Posterior vena cava (tissue), 2 donors: ENCODE measurements at regions not wholly inside any gene's neighbourhood (a gene's known extent, or its start where the extent isn't known, plus 50 kb on each side); places are given as distances from the start of the nearest gene placed in this dataset.
"Not testable (repeated sequence)": the region's sequence is repeated elsewhere in the genome, so short reads cannot be mapped to it uniquely, and the experiment has no call there.

Experiments used
- DNase-seq: peaks from one replicate; pipeline ENCODE4 v3.0.0-alpha.2; 2020; ENCODE audit warnings: low spot score
- intact Hi-C, 2 donors: fragments of 100-400 bp; cut with DNase I; formaldehyde crosslinking; loops; one replicate each; pipeline versions ENCODE4 v1.14.1 to v1.14.2; 2022 to 2023
- donor health status: DM: yes; HTN: yes; CAD: no.
- donor health status: DM: yes; HTN: yes; CAD: no.

DNA sequence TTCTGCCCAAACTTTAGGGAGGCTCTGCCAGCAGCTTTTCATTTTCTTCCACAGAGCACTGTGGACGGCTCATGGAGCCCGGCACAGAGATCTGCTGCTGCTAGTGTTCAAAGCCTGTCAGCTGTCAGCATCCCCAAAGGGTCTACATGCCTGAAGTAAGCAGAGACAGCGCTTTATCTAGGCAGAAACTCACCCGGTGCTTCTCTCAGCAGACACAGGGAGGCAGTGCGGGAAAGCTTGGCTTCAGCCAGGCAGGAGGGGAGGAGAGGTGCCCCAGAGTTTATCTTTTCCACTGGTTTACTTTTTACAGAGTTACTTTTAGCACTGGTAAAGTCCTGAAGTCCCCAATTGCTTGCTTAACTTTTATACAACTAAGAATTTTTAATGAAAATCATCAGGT is 339.3 kb downstream of the NKX6-1 start:
- intact Hi-C loops, result no loop called here
- no peak for DNase-seq

DNA sequence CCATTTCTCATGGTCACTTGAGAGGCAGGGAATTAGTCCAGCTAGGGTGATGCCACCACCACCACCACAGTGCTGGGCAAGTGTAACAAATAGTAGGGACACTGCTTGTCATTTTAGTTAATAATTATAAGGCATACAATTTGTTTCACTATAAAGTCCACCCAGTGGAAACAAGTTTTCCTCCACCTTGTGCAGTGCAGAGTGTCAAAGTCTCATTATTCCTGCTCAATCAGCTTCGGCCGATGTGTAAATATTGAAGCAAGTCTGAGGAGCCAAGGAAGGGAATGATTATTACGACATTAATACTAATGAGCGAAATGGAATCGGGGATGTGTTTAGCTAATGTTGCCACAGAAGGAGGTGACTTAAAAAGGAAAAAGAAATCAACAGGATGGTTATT is 340.4 kb downstream of the NKX6-1 start:
- intact Hi-C loops, result no loop called here
- DNase-seq, result no peak

DNA sequence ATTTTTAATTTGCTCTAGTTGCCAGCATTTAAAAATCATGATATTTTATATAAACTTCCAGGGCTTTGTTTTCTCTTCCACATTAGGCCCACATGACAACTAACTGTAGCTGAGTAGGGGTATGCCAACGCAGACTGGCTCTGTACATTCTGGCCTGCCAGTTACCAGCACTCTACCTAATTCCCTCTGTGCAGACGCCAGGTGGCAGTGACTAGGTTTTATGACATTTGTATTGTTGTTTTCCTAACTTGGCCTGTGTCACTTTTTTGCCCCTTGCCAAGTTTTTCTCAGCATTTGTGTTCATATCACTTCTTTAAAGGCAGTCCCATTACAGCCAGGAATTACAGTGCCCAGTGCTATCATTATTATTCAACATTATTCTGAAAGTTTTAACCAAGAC is 347.5 kb downstream of the NKX6-1 start:
- DNase-seq, result no peak

DNA sequence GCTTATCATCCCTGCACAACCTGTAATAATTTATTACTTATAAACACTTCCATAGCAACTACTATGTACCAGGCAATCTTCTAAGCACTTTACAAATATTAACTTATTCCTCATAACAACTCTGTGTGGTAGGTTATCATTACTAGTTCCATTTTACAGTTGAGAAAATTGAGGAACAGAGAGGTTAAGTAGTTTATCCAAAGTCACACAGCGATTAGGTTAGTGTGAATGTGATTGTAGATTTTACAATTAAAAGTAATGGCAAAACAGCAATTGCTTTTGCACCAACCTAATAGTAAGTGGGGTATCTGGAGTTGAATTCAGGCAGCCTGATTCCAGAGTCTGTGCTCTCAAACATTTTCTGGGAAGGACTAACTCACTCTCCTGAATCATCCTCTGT is 348.9 kb downstream of the NKX6-1 start:
- no peak for DNase-seq
- intact Hi-C loops, result no loop called here

More for the DNA sequence above, 347.5 kb downstream of the NKX6-1 start:
- intact Hi-C loops, result no loop called here

DNA sequence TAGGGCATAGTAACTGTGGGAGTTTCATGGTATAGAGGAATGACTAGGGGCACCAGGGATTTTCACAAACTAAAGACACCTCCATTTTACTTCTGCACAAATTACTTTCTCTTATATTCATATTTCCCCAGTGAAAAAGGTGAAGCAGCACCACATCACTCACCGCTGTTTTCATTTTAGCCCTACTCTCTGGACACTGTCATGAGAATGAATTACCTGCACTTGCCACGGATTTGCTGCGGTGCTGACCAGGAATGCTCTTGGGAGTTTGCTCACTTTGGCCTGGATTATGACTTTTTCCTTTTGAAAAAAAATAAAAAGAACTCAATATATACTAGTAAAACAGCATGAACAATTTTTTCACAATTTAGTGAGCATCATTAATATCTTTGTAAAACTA is 351.3 kb downstream of the NKX6-1 start:
- intact Hi-C loops, result no loop called here
- DNase-seq, result no peak

DNA sequence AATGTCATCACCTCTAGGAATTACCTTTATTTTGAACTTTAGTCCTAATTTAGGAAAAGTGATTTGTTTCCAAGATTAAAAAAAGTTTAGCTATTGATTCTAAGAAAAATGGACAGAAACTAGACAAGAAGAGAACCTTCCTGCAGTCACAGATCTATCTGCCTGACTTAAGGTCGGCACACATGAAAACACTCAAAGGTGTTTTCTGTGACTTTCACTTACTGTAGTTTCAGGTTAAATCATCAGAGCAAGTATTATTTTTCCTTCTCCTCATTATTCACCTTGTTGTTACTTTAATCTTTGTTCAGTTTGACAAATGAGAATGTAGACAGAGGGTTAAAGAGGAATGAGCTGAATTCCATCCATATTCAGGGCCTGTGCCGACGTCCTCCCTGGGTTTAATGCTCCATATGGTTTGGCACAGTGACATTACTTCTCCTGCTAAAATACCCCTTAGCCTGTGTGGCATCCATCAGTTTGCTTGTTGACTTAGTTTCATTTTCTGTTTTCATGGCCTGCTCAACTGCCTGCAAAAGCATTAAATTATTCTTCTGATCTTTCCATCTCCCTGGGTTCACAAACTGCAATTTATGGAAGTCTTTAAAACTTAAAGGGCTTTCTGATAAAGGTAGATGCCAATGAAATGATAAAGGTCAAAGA is 352.7 kb downstream of the NKX6-1 start:
- intact Hi-C loops, result no loop called here
- no peak for DNase-seq

DNA sequence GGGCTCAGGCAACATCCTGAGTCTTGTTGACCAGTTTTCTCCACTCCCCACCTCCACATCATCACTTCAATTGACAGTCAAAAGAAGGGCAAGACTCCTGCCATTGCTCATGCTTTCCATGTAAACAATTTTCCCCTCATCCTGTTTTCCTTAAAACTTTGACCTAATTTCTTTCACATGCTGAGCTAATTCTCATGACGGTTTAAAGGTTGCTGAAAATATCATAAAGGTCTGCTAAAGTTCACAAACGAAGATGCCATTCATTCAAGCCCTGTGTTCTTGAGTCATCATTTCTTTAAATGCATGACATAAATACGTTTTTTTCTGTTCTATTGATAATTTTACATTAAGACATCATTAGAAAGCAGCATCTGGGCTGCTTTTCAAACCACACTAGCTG is 353.9 kb downstream of the NKX6-1 start:
- no peak for DNase-seq
- intact Hi-C loops, result no loop called here

DNA sequence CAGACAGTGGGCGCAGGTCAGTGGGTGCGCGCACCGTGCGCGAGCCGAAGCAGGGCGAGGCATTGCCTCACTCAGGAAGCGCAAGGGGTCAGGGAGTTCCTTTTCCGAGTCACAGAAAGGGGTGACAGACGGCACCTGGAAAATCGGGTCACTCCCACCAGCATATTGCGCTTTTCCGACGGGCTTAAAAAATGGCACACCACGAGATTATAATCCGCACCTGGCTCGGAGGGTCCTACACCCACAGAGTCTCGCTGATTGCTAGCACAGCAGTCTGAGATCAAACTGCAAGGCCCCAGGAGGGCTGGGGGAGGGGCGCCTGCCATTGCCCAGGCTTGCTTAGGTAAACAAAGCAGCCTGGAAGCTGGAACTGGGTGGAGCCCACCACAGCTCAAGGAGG is 372.2 kb downstream of the NKX6-1 start:
- intact Hi-C loops, result not testable (repeated sequence)

DNA sequence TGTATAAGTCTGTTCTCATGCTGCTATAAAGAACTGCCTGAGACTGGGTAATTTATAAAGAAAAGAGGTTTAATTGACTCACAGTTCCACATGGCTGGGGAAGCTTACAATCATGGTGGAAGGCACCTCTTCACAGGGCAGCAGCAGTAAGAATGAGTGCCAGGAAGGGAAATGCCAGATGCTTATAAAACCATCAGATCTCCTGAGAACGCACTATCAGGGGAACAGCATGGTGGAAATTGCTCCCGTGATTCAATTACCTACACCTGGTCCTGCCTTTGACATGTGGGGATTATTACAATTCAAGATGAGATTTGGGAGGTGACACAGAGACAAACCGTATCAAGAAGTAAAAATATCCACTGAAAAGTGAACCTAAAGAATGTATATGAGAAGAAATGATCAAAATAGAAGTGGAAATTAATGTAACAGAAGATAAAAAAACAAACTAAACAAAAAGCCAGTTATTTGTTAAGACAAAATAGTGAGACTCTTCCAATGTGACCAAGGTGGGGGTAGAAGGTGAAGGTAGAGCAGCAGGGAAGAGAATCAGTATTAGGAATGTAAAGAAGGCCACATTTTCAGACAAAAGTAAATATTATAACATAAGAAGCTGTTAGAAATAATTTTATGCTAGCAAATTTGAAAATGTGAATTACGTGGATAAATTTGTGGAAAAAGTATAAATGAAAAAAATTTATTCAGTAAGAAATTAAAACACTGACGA is 372.9 kb downstream of the NKX6-1 start:
- intact Hi-C loops, result no loop called here

More for the DNA sequence above, 372.2 kb downstream of the NKX6-1 start:
- DNase-seq, result not testable (repeated sequence)

DNA sequence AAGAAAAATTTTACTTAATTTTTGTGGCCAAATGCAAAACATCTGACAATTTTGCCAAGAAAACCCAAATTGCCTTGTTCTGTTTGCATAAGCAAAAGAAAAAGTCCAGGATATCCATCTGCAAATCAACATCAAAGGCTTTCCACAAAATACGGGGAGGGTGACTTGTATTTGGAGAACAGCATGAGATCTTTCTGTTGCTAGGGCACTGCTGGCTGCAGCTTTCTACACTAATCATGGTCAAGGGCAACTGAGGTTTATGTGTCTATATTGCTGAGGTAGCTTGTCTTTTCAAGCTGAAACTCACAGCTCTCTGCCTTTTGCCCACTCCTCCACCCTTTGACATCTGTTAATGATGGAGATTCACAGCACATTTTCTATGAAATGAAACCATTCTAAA is 389.1 kb downstream of the NKX6-1 start:
- intact Hi-C loops, result no loop called here
- no peak for DNase-seq

More for the DNA sequence above, 372.9 kb downstream of the NKX6-1 start:
- no peak for DNase-seq

DNA sequence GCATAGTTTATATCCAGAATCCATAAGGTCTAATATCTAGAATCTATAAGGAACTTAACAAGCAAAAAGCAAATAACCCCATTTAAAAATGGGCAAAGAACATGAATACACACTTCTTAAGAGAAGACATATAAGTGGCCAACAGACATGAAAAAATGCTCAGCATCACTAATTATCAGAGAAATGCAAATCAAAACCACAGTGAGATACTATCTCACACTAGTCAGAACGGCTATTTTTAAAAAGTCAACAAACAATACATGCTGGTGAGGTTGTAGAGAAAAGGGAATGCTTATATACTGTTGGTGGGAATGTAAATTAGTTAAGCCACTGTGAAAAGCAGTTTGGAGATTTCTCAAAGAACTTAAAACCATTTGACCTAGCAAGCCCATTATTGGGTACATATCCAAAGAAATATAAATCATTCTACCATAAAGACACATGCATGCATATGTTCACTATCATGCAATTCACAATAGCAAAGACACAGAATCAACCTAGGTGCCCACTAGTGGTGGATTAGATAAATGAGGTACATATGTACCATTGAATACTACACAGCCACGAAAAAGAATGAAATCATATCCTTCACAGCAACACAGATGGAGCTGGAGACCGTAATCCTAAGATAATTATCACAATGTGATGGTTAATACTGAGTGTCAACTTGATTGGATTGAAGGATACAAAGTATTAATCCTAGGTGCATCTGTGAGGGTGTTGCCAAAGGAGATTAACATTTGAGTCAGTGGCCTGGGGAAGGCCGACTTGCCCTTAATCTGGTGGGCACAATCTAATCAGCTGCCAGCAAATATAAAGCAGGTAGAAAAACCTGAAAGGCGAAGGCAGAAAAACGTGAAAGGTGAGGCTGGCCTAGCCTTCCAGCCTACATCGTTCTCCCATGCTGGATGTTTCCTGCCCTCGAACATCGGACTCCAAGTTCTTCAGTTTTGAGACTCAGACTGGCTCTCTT is 397.2 kb downstream of the NKX6-1 start:
- intact Hi-C loops, DNase-seq: not testable (repeated sequence)

DNA sequence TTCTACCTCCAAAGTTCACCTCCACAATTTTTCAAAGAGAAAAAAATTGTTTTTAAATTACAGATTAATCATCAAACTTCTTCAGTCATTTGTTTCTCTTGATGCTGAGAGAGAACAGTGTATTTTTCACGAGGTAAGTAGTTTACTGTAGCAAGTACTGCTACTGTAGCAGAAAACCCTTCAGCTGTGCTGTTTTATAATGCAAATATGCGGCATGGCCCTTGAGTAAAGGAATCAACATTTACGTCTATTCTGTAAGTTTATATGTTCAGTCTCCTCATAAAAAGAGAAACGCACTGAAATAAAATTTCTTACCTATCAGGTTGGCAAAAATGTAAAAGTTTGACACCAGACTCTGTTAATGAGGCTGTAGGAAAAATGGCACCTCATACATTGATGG is 399.0 kb downstream of the NKX6-1 start:
- intact Hi-C loops, result no loop called here

DNA sequence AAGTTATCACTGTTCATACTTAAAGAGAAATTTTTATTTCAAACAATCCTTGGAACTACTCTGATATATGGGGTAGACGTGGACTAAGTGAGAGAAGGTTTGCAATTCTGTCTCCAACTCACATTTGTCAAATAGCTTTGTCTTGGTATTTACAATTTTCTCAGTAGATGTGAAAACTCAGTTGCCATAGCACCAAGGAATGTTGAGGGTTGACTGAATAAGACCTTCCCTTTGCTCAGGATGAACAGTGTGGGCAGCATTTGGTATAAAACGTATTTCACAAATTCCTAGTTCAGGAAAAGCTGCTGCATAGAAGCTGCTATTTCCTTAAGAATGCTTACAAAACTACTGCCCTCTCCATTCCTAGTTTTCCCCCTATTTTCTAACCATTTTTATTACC is 399.5 kb downstream of the NKX6-1 start:
- intact Hi-C loops, result no loop called here
- no peak for DNase-seq

More for the DNA sequence above, 399.0 kb downstream of the NKX6-1 start:
- DNase-seq, result no peak

DNA sequence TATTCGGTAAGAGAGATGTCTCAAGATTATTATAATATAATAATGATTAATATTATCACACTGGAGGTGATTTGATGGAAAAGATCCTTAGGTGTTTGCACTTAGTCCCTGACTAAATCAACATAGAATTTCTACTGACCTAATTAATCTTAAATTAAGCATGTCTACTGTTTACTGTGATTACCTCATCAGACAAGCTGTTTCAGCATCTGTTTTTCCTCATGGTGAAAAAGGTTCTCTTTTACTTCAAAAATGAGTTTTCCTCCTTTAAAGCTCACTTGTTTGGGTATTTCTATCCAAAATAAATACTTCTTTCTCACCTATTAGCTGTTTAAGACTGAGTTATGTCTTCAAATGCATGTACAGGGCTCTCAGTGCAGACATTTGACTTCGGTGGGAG is 407.8 kb downstream of the NKX6-1 start:
- no peak for DNase-seq
- intact Hi-C loops, result no loop called here

DNA sequence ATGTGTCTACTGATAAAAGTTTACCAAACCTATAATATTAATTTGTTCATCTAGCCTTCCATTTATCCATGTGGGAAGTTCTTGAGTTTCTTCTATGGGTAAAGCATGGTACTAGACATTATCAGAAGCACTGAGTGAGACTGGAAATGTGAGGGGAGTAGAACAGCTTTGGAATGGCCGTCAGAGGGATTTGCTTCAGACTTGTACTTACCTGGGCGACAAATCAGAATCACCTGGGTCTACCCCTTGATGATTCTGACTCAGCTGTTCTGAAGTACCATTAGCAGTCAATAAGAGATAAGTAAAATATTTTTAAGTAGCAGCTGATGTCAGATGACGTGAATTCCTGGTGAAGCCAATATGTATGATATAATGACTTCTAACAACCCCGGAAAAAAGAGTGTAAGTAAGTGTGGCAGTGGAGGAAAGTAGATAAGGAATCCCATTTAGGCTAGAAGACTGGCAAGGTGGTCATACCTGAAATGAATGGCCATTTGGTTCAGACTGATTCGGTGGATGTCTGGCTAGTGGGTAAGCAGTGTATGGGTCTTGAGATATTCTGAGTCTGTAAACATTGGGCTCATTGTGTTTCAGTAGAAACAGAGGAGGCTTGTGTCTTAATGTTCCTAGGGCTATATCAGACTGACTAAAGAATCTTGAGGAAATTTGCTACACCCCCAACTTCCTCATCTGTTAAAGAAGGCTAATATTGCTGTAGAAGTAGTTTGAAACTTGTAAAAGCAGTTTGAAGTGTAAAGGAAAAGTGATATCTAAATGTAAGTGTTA is 409.2 kb downstream of the NKX6-1 start:
- DNase-seq, result no peak
- intact Hi-C loops, result no loop called here

DNA sequence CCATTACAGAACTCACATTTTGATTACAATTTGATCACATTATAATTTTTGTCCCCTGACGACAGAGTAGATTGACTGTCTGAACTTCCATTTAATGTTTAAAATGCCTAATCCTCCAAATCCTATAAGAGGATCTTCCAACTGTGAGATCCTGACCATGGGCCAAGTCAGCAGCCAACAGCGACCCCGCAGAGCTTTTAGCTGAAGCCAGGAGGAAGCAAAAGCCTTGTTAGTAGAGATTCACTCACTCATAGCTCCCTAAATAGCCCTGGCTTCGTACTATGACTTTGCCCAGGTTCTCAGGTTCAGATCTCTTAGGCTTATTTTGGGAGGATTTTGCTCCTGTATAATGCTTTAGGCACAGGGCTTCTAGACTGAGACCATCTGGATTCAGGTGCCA is 413.1 kb downstream of the NKX6-1 start:
- intact Hi-C loops, result no loop called here
- DNase-seq, result no peak

DNA sequence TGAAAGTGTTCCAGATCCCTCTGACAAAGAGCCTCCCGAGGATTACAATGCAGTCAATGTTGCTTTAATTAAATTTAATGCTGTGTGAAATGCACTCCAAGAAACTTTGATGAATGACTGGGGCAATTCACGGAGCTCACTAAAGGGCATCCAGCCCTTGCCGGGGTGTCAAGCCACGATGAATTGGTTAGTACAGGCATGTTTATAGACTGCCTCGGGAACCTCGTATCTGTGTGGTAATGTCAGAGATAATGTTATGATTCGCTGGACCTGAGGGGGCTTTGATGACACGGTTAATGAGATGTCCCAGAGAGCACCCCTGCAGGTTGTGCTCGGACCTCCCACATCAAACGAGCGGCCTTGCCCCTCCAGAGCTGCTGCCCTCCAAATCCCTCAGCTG is 428.8 kb downstream of the NKX6-1 start:
- DNase-seq, result no peak
- intact Hi-C loops, result no loop called here

DNA sequence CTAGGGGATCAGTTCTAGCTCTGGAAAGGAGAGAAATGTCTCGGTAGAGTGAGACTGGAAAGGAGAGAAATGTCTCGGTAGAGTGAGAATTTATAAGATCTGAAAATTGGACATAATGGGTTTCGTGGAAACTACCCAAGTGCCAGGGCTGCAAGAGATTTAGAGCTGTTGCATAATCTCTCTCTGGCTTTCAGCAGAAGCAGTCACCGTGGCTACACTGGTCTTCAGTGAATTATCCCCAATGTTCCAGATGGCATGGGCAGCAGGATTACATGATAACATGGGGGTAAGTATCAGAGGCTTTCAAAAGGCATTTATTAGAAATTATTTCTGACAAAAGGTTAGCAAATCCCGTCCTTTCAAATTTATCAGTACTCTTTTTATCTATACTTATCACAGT is 435.5 kb downstream of the NKX6-1 start:
- no peak for DNase-seq
- intact Hi-C loops, result no loop called here

DNA sequence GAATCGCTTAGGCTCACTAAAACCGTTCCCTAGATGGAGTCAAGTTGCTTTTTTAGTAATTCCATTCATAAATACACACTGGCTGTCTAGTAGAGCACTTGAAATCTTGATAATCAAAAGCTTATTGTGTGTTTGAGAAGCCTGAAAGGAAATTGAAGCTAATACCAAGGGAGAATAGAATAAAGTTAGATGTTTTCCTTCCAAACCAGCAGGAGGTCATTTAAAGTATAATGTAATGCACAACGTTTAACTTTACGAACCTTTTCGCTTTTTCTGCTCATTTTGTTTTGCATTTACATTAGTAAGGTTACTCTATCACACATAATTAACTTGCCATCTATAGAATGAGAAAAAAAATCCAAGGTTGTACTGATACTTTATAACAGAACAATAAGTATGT is 440.9 kb downstream of the NKX6-1 start:
- DNase-seq, result no peak

More for the DNA sequence above, 440.9 kb downstream of the NKX6-1 start:
- intact Hi-C loops, result no loop called here
